ENCODE measurements at regions not wholly inside any gene's neighbourhood (a gene's known extent, or its start where the extent isn't known, plus 50 kb on each side); places are given as distances from the start of the nearest gene placed in this dataset.

DNA sequence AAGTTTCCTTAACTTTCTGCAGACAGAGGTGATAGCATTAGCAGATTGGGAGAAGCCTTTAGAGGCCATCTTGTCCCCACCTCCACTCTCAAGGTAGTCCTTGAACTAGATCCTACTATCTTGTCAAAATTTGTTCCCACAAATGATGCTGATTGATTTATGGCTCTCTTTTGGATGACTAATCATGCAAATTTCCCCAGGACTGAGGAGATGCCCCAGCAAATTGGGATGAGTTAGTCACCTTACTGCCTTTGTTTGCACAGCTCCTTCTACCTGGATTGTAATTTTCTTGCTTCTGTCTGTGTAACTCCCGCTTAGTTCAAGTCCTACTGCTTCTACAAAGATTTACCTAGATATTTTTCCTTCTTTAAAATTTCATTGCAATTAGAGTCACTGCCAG lies 391.4 kb upstream of the CADM1 start:
- TF ChIP-seq FOXM1 (IDR thresholded peaks at IDR 0.05; ENCODE audit: borderline replicate concordance, low read depth) = no peak
- no peak for TF ChIP-seq NFIC (IDR thresholded peaks at IDR 0.05)
- no peak for TF ChIP-seq REST (IDR thresholded peaks at IDR 0.05; ENCODE audit: low read depth)
- TF ChIP-seq TCF12 (IDR thresholded peaks at IDR 0.05; ENCODE audit: low read depth) = no peak
- no peak for TF ChIP-seq RAD21 (IDR thresholded peaks at IDR 0.05; ENCODE audit: low read depth)
- no peak for TF ChIP-seq EGR1 (IDR thresholded peaks at IDR 0.05)
- no peak for TF ChIP-seq YY1 (IDR thresholded peaks at IDR 0.05; ENCODE audit: low read depth)

Measured in Ishikawa (cell line).